Trophoblast cell (in vitro differentiated cells and primary cell): ENCODE measurements at regions not wholly inside any gene's neighbourhood (a gene's known extent, or its start where the extent isn't known, plus 50 kb on each side); places are given as distances from the start of the nearest gene placed in this dataset.

Experiments used
- DNase-seq, 2 donors: peaks; one replicate each; pipeline ENCODE4 v3.0.0-alpha.2; 2016
- H2AFZ ChIP-seq: 2 replicates; pipeline ENCODE4 v1.6.1; 2013; ENCODE audit warnings: low read length, moderate library complexity, mild to moderate bottlenecking; ENCODE audit not compliant: insufficient read depth, poor library complexity
- H2AK5ac ChIP-seq: 2 replicates; pipeline ENCODE4 v1.6.1; 2013; ENCODE audit warnings: mild to moderate bottlenecking, low read length
- H2BK120ac ChIP-seq: 2 replicates; pipeline ENCODE4 v1.6.1; 2013; ENCODE audit warnings: low read length, mild to moderate bottlenecking, moderate library complexity; ENCODE audit not compliant: insufficient read depth, poor library complexity
- H2BK12ac ChIP-seq: 2 replicates; pipeline ENCODE4 v1.6.1; 2013; ENCODE audit warnings: mild to moderate bottlenecking, low read length, moderate library complexity
- H2BK5ac ChIP-seq: 2 replicates; pipeline ENCODE4 v1.6.1; 2013; ENCODE audit warnings: low read length, low read depth, moderate library complexity, mild to moderate bottlenecking; ENCODE audit not compliant: poor library complexity
- H3K14ac ChIP-seq: 2 replicates; pipeline ENCODE4 v1.6.1; 2013; ENCODE audit warnings: mild to moderate bottlenecking, low read length
- H3K18ac ChIP-seq: 2 replicates; pipeline ENCODE4 v1.6.1; 2013; ENCODE audit warnings: mild to moderate bottlenecking, low read length
- H3K23ac ChIP-seq: 2 replicates; pipeline ENCODE4 v1.6.1; 2013; ENCODE audit warnings: low read length
- H3K27ac ChIP-seq: 2 replicates; pipeline ENCODE4 v1.5.1; 2013; ENCODE audit warnings: low read depth, mild to moderate bottlenecking, inconsistent platforms, low read length, moderate library complexity
- H3K27me3 ChIP-seq: 2 replicates; pipeline ENCODE4 v1.6.1; 2013; ENCODE audit warnings: inconsistent platforms, mild to moderate bottlenecking, low read length, moderate library complexity; ENCODE audit not compliant: insufficient read depth
- H3K36me3 ChIP-seq, 2 experiments: 1 replicate in 1 of 2; 2 replicates in 1 of 2; pipeline ENCODE4 v1.6.1; 2013; ENCODE audit warnings: low read length in 2 of 2, mild to moderate bottlenecking in 2 of 2, moderate library complexity in 1 of 2; ENCODE audit not compliant: insufficient read depth in 2 of 2, control insufficient read depth in 1 of 2
- H3K4ac ChIP-seq: 2 replicates; pipeline ENCODE4 v1.6.1; 2013; ENCODE audit warnings: low read depth, mild to moderate bottlenecking, low read length, moderate library complexity
- H3K4me1 ChIP-seq, 2 experiments: 1 replicate in 1 of 2; 2 replicates in 1 of 2; pipeline ENCODE4 v1.6.1; 2013; ENCODE audit warnings: low read length in 2 of 2, mild to moderate bottlenecking in 2 of 2, moderate library complexity in 1 of 2; ENCODE audit not compliant: insufficient read depth in 2 of 2, control insufficient read depth in 1 of 2
- H3K4me2 ChIP-seq: 2 replicates; pipeline ENCODE4 v1.6.1; 2013; ENCODE audit warnings: inconsistent platforms, mild to moderate bottlenecking, low read length, moderate library complexity
- H3K4me3 ChIP-seq: 2 replicates; pipeline ENCODE4 v1.5.1; 2013; ENCODE audit warnings: mild to moderate bottlenecking, low read depth, low read length, inconsistent platforms
- H3K79me1 ChIP-seq: one replicate; pipeline ENCODE4 v1.6.1; 2013; ENCODE audit warnings: low read length
- H3K79me2 ChIP-seq: 2 replicates; pipeline ENCODE4 v1.6.1; 2013; ENCODE audit warnings: low read length, mild to moderate bottlenecking; ENCODE audit not compliant: control insufficient read depth, insufficient read depth, poor library complexity
- H3K9ac ChIP-seq: 2 replicates; pipeline ENCODE4 v1.6.1; 2013; ENCODE audit warnings: mild to moderate bottlenecking, low read length
- H3K9me3 ChIP-seq: 2 replicates; pipeline ENCODE4 v1.6.1; 2013; ENCODE audit warnings: low read depth, mild to moderate bottlenecking, control low read depth, inconsistent platforms, low read length; ENCODE audit not compliant: insufficient read depth
- H4K12ac ChIP-seq: 2 replicates; pipeline ENCODE4 v1.6.1; 2013; ENCODE audit warnings: low read depth, mild to moderate bottlenecking, low read length, moderate library complexity
- H4K8ac ChIP-seq: 2 replicates; pipeline ENCODE4 v1.6.1; 2013; ENCODE audit warnings: low read depth, mild to moderate bottlenecking, low read length, moderate library complexity
- H4K91ac ChIP-seq: one replicate; pipeline ENCODE4 v1.6.1; 2013; ENCODE audit warnings: low read depth, mild to moderate bottlenecking, low read length, moderate library complexity
- WGBS: extraction: QIAGEN DNeasy Blood & Tissue Kit; methylation state at CpG from one replicate; pipeline ENCODE4 v1.1.7; 2013; ENCODE audit warnings: missing lambda C conversion rate; ENCODE audit not compliant: insufficient read length, insufficient coverage; ENCODE audit errors: extremely low coverage; 5-methylcytosine and 5-hydroxymethylcytosine counted together

DNA sequence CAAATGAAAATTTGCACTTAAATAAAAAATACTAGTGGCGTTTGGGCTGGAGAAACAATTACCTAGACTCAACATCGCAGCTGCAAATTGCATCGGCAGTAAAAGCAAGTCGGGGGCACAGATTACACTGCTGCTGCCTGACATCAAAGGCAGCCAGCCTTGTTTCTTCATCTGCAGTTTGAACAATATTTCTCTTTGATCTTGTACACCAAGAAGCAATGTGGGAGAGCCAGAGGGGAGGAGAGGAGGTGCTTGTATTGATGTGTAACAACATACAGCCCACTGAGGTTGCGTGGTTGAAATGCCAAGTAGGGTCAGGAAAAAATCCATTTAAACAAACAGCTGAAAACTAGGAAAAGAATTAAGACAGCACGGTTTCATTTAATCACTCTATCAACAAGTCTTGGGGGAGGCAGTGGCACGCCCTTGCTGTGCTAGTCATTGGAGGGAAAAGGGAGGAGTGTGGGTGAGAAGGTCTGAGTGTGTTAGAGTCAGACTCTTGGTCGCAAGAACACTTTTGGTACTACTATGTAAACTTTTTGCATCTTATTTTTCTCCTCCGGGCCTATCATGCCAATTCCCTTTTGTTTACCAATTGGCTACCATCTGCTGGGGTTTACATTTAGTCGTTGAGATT lies 456.5 kb downstream of the OMA1 start:
- no peak overlapping the region for H4K12ac ChIP-seq
- no peak overlapping the region for H2BK5ac ChIP-seq
- H3K4me1 ChIP-seq, result no peaks in the 10 kb centered on the region
- H3K9ac ChIP-seq, result no peak overlapping the region
- no peak overlapping the region for H3K4me2 ChIP-seq
- H2AFZ ChIP-seq, result no peak overlapping the region
- H3K27me3 ChIP-seq, result no peaks in the 10 kb centered on the region
- DNase-seq, result no peak
- no peaks in the 10 kb centered on the region for H3K79me1 ChIP-seq
- H3K14ac ChIP-seq, result no peak overlapping the region
- WGBS, result no CpG with 5 or more reads among the region's 10 CpGs
- H3K79me2 ChIP-seq, result no peaks in the 10 kb centered on the region
- H3K18ac ChIP-seq, result no peak overlapping the region
- no peak overlapping the region for H3K23ac ChIP-seq
- no peak overlapping the region for H2AK5ac ChIP-seq
- H3K27ac ChIP-seq, result no peak overlapping the region
- H3K36me3 ChIP-seq, result no peaks in the 10 kb centered on the region
- H2BK120ac ChIP-seq, result no peak overlapping the region
- H2BK12ac ChIP-seq, result no peak overlapping the region
- H4K91ac ChIP-seq, result no peak overlapping the region
- H3K4ac ChIP-seq, result no peak overlapping the region
- no peak overlapping the region for H3K4me3 ChIP-seq
- H4K8ac ChIP-seq, result no peak overlapping the region
- H3K9me3 ChIP-seq, result no peaks in the 10 kb centered on the region

DNA sequence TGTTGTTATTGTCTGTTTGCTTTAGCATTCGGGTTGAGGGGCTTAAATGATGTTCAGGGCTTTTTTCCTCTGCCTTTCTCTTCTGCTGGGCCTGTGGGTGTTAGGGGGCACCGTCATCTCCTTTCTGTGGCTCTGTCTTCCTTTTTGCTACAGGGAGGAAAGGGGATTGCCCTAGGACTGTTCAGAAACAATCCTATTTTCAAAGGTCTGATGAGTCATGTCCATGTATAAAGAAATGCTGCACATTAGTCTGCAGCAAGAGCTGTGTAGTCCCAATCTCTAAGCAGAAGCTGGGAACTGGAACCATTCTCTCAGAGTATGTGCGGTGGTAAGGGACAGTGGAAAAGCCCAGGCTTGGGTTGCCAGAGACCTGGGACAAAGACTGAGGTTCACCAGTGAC lies 462.3 kb downstream of the OMA1 start:
- Histone ChIP-seq H2AFZ (no peak overlapping the region), H3K36me3 (no peaks in the 10 kb centered on the region), H3K27me3 (no peaks in the 10 kb centered on the region), H2AK5ac (no peak overlapping the region), H2BK5ac (no peak overlapping the region), H4K8ac (no peak overlapping the region), H3K4me2 (no peak overlapping the region), H3K9me3 (no peaks in the 10 kb centered on the region), H3K27ac (no peak overlapping the region), H3K4me3 (no peak overlapping the region), H4K91ac (no peak overlapping the region), H3K4ac (no peak overlapping the region), H3K14ac (no peak overlapping the region), H3K4me1 (no peaks in the 10 kb centered on the region), H3K79me2 (no peaks in the 10 kb centered on the region), H2BK12ac (no peak overlapping the region), H4K12ac (no peak overlapping the region), H3K9ac (no peak overlapping the region), H3K79me1 (no peaks in the 10 kb centered on the region), H3K18ac (no peak overlapping the region), H2BK120ac (no peak overlapping the region), H3K23ac (no peak overlapping the region)
- no peak for DNase-seq
- WGBS, result no CpG with 5 or more reads among the region's 3 CpGs

GRCh38 chr1:58082596-58082995 lies 463.9 kb downstream of the OMA1 start:
- Histone ChIP-seq H3K18ac (no peak overlapping the region), H4K12ac (no peak overlapping the region), H2AK5ac (no peak overlapping the region), H3K4me2 (no peak overlapping the region), H3K79me2 (no peaks in the 10 kb centered on the region), H3K79me1 (no peaks in the 10 kb centered on the region), H2AFZ (no peak overlapping the region), H3K23ac (no peak overlapping the region), H2BK12ac (no peak overlapping the region), H3K27ac (no peak overlapping the region), H4K91ac (no peak overlapping the region), H3K27me3 (no peaks in the 10 kb centered on the region), H3K36me3 (no peaks in the 10 kb centered on the region), H3K4me1 (no peaks in the 10 kb centered on the region), H3K9me3 (no peaks in the 10 kb centered on the region), H3K4ac (no peak overlapping the region), H3K14ac (no peak overlapping the region), H3K4me3 (no peak overlapping the region), H3K9ac (no peak overlapping the region), H2BK120ac (no peak overlapping the region), H4K8ac (no peak overlapping the region), H2BK5ac (no peak overlapping the region)
- WGBS, result no CpG with 5 or more reads among the region's 5 CpGs
- DNase-seq, result no peak

DNA sequence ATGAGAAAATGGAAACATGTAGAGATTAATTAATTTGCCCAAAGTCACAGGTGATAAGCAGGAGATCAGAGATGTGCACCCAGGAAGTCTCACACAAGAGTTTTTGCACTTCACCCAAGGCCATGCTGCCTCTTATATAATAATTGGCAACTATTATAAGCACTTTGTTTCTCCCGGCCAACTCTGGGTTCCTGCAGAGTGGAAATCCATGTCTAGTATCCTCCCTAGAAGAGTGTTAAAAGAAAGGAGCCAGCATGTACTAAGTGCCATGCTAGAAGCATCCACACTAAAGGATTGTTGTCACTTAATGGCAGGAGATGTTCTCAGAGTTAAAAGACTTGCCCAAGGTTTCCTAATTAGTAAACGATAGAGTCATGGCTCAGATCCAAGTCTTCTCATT lies 470.3 kb downstream of the OMA1 start:
- Histone ChIP-seq H4K8ac (no peak overlapping the region), H3K4ac (no peak overlapping the region), H3K9me3 (no peaks in the 10 kb centered on the region), H2BK12ac (no peak overlapping the region), H3K79me1 (no peaks in the 10 kb centered on the region), H3K4me3 (no peak overlapping the region), H4K91ac (no peak overlapping the region), H3K4me2 (no peak overlapping the region), H3K27me3 (no peaks in the 10 kb centered on the region), H3K4me1 (no peaks in the 10 kb centered on the region), H3K9ac (no peak overlapping the region), H3K27ac (no peak overlapping the region), H2BK120ac (no peak overlapping the region), H3K23ac (no peak overlapping the region), H4K12ac (no peak overlapping the region), H2AFZ (no peak overlapping the region), H3K36me3 (no peaks in the 10 kb centered on the region), H3K79me2 (no peaks in the 10 kb centered on the region), H3K14ac (no peak overlapping the region), H2BK5ac (no peak overlapping the region), H3K18ac (no peak overlapping the region), H2AK5ac (no peak overlapping the region)
- no peak for DNase-seq
- WGBS, result no CpG with 5 or more reads among the region's 2 CpGs
